NCI-H146 treated with DMSO at 0.1 percent for 48 hours (cell line): ENCODE measurements at regions not wholly inside any gene's neighbourhood (a gene's known extent, or its start where the extent isn't known, plus 50 kb on each side); places are given as distances from the start of the nearest gene placed in this dataset.

Experiments used
- DNase-seq: peaks from one replicate; lab custom pipeline; 2025; ENCODE audit not compliant: unreplicated experiment; lab: John Stamatoyannopoulos, UW

DNA sequence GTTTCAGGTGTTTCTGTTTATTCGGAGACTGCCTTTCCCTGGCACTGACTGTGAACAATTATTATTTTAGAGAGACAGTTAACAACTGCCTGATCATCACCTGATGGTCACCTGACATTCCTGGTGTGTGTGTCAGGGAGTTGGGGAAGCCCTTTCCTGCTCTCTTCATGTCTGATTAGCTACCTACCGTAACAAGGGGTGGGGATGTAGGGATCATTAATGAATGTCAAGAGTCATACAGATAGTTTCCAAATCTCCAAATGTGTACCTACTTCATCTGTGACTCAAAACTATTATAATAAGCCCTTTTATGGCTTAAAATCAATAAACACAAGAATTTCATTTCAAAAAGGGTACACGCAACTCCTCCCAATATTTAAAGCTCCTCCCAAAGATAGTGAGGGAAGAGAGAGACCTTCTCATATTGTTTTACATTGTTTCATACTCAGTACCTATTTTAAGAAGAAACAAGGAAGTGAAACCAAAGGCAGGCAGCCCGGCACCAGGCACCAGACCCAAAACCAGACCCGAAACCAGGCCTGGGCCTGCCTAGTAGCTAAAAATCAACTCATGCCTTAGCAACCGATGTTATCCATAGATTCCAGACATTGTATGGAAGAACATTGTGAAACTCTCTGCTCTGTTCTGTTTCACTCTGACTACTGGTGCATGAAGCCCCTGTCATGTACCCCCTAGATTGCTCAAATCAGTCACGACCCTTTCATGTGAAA lies 844.9 kb upstream of the ALCAM start:
- no peak for DNase-seq

DNA sequence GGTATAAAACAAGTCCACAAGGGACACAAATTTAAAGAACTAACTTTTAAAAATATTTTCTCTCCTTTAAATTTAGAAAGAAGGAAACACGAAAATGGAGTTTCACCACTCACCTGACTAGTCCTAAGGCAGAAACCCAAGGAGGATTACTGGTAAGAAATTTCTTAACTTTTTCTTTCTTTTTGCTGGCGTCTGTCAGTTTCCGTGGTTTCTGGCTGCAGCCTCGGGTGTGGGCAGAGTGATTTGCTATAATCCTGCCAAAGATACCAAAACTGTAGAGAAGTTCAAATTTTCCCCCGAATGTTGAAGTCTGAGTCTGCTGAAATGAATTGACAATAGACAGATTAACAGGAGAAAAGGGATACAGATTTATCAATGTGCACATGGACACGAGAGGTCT lies 843.6 kb upstream of the ALCAM start:
- no peak for DNase-seq

DNA sequence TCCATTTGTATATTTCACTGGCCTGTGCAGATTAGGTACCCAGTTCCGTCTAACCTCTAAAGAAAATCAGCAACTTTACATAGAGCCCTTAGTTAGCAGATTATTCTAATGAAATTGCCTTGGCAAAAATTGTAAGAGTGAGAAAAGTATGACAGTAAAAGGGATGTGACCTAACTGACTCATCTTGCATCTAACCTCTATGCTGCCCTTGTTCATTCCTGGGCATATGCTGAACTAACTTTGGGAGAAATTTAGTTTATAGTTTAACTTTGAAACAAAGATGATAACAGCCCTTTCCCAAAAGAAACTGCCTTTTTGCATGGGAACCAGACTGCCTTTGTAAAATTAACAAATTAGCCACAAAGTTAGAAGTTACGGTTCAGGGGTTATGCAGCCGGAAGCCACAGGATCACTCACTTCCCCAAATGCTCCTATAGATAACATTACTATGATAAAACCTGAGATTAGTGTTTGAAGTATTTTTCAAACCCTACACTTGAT lies 839.8 kb upstream of the ALCAM start:
- DNase-seq, result no peak

DNA sequence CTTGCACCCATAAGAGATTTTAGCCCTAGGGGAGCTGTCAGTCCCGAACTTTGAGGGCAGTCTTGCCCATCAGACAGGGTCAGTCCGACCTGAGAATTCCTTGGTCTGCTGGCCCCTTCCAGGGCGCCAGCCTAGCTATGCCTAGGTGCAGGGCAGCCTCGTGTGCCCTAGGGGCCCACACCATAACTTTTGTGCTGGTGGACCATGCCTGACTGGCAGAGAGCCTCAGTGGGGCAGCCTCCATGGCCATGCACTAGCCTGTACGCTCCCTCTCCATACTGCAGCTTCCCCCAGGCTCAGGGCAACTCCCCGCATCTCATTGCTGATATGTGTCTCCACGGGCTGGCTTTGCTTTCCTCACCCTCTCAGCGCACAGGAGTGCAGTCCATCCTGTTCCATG lies 835.8 kb upstream of the ALCAM start:
- DNase-seq, result no peak

DNA sequence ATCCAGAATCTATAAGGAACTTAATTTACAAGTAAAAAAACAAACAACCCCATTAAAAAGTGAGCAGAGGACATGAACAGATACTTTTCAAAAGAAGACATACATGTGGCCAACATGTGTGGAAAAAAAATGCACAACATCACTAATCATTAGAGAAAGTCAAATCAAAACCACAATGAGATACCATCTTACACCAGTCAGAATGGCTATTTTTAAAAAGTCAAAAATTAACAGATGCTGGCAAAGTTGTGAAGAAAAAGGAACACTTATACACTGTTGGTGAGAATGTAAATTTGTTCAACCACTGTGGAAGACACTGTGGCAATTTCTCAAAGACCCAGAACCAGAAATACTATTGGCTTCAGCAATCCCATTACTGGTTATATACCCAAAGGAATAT lies 830.0 kb upstream of the ALCAM start:
- DNase-seq, result no peak

DNA sequence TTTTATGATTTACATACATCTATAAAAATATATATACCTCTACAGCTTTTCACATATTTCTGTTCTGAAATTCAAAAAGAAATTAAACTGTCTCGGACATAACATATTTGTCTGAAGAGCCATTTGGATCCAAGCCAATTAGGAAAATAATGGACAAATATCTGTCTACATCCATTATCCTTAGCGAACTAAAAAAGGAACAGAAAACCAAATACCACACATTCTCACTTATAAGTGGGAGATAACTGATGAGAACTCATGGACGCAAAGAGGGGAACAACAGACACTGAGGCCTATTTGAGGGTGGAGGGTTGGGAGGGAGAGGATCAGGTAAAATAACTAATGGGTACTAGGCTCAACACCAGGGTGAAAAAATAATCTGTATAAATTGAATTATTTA lies 829.4 kb upstream of the ALCAM start:
- DNase-seq, result no peak

DNA sequence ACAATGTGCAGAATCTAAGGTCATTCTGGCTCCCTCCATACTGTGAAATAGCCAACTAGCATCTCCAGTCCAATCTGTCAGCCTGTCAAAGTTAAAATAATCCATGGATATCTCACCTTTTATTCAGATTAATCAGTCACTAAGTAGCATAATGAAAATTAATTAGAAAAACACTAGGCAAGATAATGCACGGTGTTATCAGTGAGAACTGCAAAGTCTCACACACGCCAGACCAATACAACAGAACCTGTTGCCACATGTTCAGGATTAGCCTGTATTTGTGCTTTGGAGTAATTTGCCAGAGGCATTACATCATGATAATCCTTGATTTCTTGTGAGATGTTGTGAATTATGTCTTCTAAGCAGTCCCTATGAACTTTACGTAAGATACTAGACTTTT lies 820.4 kb upstream of the ALCAM start:
- DNase-seq, result no peak

DNA sequence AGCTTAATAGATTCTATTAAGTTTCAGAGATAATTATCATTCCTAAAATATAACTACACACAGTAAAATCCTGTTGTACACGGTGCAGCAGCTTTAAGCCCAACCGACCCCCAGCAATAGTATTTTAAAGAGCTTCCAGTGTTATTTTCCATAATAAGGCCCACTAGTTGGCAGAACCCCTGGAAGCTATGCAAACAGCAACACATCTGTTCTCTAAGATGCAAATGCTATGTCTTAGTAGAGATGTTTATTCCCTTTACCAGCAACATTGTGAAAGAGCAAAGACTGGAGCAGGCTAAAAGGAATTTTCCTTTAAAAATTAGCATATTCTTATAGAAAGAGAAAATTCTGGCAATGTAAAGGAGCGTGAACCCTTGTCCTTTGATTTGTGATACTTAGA lies 819.7 kb upstream of the ALCAM start:
- DNase-seq, result no peak

DNA sequence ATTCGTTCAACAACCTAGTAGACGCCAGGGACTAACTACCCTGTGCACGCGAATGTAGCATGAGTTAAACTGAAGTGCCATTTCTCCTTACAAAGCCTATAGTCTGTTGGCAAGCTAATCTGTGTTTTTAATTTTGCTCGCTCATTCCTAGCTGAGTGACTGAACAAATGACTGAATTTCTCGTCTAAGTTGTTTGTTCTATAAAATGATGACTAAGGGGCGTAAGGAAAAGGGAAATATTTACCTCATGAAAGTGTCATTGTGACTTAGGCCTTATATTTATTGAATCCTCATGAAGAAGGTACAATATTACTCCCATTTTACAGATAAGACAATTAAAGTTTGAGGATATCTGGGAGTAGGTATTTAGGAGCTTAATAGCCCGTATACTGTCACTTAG lies 818.3 kb upstream of the ALCAM start:
- DNase-seq, result no peak

DNA sequence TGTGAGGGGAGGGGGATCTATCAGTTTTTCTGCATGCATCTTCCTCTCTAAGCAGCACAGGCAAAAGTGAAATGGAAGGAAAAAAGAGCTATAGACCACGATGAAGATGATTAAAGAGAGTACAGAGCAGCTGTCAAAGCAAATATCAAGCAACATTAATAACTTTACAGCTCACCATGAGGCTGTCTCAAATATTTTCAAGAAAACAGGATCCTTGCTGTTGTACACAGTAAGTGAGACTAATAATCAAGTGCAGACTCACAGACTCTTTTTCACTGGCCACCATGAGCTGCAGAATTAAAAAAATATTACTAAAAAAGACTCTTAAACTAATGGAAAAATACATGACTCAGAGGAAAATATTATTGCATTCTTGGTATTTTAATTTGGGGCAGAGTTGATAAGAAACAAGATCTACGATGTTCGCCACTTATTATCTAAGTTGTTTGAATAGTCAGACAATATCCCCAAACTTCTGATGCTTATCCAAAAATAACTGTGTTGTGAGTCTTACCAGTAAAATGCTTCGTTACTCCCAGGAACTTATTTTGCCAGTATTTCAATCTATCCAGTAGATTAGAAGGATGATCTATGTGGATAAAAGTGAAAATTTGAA lies 817.5 kb upstream of the ALCAM start:
- DNase-seq, result no peak

DNA sequence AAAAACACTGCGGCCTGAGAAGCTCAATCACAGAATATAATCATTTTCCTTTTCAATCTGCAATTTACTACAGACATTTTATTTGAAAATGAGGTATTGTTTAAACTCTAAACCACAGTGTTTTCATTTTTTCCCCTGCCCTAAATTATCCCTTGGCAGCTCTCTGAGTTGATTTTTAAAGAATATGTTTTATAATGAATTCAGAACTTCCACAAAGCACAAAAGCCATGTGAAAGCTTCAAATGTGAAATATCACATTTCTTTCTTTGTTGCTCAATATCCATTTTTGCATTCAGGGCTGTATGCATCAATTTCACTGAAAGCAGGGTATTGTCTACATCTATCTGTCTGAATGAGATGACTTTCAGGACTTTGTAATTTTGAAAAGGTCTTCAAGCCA lies 813.6 kb upstream of the ALCAM start:
- DNase-seq, result no peak

DNA sequence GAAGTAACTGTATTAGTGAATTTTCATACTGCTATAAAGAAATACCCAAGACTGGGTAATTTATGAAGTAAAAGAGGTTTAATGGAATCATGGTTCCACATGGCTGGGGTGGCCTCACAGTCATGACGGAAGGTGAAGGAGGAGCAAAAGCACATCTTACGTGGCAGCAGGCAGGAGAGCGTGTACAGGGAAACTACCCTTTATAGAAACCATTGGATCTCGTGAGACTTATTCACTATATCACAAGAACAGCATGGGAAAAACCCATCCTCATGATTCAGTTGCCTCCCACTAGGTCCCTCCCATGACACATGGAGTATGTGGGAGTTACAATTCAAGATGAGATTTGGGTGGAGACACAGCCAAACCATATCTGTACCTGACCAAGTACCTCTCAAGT lies 812.3 kb upstream of the ALCAM start:
- no peak for DNase-seq

DNA sequence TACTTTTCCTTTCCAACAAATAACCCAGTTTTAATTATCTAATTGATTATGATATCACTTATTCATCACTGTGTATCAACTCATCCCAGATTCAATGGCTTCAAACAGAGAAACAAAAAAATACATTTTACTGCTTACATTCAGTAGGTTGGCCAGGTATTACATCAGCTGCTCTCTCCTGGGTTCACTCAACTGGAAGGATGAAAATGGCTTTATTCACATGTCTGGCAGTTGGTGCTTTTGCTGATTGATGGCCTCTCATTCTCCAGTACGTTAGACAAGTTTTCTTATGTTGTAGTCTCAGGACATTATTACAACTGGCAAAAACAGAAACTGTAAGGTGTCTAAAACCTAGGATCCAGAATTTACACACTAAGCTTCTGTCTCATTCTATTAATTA lies 811.0 kb upstream of the ALCAM start:
- DNase-seq, result no peak

DNA sequence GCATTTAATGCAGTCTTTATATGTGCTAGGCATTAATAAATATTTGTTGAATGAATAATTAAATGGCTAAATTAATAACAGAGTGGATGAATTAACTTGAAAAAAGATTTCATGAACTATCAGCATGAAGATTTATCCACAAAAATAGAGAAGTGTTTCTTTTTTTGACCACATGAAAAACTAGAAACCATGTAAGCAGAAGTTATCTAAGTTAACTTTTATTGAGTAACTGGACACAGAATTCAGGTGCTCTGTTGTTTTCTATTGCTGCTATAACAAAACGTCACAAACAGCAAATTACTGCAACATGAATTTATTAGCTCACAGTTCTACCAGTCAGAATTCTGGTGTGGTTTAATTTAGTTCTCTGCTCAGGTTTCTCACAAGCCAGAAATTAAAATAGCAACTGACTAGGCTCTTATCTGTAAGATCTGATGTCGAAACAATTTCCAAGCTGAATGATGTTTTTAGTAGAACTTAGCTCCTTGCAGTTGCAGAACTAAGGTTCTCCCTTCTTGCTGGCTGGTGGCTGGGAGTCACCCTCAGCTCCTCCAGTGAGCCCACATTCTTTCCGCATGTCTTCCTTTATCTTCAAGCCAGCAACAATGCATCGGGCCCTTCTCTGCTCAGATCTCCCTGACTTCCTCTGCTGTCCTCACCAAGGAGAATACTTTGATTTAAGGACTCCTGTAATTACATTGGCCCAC lies 810.2 kb upstream of the ALCAM start:
- DNase-seq, result no peak

DNA sequence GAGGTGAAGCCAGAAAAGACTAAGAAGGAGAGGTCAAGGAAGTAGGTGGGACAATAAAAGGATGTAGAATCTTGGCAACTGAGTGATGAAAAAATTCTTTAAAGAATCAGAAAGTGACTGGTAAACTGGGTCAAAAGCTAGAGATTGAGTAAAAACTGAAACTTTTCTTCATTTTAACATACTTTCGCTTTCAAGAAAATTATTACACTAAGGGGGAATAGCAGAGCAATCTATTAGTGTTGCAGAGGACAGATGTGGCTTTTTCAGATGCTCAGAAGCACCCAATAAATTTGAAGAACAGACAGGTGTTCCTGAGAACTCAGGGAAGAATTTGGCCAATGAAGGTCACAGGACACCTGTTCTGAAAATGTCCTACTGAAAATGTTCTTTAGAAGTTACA lies 805.4 kb upstream of the ALCAM start:
- no peak for DNase-seq

DNA sequence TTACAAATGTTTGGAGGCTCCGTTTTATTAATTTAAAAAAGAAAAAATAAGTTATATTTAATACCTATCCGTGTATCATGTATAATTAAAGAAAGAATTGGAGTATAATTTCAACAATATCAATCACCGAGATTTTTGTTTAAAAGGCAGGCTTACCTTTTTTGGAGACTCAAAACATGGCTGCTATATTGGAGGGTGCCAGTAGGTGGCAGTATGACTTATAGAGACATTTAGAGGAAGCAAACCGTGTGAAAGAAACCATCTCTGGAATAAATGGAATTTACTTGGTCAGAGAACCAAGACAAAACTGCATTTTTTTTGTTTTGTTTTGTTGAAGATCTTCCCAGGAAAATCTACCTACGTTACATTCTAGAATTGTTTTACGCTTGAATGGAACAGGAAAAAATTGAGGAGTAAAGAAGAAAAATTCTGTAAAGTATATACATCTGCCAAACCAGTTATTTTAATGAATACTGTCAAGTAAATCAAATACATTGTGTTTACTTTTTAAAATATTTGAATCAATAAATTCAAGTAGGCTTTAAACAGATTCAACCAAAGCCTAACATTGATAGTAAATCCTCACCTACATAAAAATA lies 802.6 kb upstream of the ALCAM start:
- no peak for DNase-seq

DNA sequence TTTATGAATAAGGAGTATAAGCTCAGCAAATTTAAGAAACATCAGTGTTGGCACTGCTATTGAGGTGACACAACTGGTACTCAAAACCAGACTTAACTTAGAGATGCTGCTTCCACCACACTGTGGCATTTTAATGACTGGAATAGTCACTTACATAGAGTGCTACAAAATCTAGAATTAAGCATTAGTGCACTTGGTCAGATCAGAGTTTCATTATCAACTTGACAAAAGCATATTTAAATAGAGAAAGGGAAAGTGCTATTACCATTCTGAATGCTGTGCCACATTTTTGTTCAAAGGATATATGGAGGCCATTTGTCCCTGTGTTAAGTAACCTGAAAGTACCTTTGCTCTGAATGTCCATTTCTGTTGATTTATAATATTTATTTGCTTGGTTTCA lies 800.7 kb upstream of the ALCAM start:
- no peak for DNase-seq

DNA sequence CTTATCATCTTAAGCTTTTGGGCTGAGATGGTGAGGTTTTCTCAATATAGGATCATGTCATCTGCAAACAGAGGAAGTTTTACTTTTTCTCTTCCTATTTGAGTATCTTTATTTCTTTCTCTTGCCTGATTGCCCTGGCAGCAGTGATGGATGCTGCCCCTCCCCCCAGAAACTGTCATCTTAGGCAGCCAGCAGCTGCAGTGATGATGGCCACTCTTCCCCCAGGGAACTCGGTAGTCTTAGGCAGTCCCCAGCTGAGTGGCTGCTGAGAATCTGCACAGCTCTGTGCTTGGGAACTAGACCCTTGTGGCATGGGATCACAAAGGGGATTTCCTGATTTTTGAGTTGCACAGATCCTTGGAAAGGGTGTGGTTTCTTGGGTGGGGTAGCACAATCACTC lies 791.1 kb upstream of the ALCAM start:
- no peak for DNase-seq

DNA sequence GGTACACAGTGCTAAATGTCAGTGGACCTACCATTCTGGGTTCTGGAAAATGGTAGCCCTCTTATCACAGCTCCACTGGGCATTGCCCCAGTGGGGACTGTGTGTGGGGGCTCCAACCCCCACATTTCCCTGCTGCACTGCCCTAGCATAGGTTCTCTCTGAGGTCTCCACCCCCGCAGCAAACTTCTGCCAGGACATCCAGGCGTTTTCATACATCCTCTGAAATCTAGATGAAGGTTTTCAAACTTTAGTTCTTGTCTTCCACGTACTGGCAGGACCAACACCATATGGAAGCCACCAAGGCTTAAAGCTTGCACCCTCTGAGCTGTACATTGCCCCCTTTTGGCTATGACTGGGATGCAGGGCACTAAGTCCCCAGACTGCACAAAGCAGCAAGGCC lies 788.2 kb upstream of the ALCAM start:
- DNase-seq, result no peak

DNA sequence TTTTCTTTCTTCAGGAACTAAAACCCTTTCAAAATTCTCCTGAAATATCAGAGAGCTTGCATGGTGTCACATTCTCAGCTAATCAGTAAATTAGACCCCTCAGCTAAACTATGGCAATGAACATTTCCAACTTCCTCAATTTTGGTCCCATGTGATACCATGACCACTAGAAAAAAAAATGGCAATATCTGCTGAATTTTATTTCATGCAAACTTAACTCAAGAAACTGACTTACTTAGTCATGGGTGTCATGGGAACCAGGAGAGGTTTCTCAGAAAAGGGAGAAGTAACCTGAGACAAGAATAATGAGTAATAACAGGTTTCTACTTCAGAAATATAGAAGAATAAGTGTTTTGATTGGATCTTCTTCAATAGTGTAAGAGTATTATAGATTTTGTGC lies 784.6 kb upstream of the ALCAM start:
- no peak for DNase-seq

DNA sequence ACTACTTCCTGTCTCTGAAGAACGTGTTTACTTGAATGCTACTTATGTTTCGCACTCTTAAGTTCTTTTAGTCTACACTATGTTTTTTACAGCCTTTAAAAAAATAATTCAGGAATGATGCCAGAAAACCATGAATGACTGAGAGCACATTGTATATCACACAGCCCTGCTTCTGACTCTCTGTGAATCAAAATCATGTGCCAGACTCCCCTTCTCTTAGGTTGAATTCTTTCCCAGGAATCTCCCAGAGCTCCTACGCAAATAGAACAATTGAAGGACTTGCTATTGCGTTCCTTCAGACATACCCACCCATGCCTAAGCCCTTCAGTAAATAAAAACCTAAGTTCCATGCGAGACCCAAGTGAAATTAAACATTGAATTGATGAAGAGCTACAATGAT lies 782.0 kb upstream of the ALCAM start:
- no peak for DNase-seq

DNA sequence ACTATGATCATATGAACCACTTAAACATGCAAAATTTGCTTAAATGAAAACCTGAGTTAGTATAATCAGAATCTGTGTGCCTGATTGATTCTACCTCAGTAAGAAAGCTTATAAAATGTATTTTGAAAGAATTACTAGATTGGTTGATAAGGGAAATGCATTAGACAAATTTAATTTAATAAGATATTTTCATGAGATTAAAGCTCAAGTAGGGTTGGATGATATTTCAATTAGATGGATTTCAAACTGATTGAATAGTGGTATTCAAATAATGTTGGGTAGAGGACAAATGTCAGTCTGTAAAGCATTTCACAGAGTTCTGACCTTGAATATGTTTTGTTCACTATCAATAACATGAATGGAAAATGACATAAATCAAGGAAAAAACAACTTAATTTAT lies 780.4 kb upstream of the ALCAM start:
- no peak for DNase-seq
